ENCODE measurements at regions not wholly inside any gene's neighbourhood (a gene's known extent, or its start where the extent isn't known, plus 50 kb on each side); places are given as distances from the start of the nearest gene placed in this dataset.

DNA sequence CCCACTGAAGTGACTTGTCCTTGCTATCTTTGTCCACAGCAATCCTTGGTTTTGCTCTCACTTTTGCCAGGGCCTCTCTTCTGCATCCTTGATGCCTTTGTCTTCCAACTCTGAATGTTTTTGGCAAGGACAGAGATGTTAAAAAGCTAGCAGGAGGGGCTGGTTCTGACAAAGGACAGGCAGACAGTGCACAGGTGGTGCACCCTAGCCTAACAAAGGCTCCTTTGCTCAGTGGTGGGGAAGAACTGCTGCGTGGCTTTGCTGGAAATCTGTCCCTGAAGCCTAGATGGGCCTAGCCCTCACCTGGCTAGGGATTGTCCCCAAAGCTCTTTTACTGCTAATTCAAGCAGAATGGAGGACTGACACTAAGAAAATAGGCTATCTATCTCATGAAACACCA lies 233.5 kb downstream of the MAN2A1 start:
- Mint-ChIP-seq H3K27ac (no peak overlapping the region), H3K4me3 (ENCODE audit: low read depth) (no peak overlapping the region), H3K9me3 (ENCODE audit: low read depth) (no peaks in the 10 kb centered on the region), H3K4me1 (ENCODE audit: low read depth) (no peaks in the 10 kb centered on the region), H3K27me3 (no peaks in the 10 kb centered on the region), H3K36me3 (ENCODE audit: insufficient read depth) (no peaks in the 10 kb centered on the region)
- no peak for DNase-seq (ENCODE audit: low spot score, unreplicated experiment)
- TF ChIP-seq, protein P1, sequence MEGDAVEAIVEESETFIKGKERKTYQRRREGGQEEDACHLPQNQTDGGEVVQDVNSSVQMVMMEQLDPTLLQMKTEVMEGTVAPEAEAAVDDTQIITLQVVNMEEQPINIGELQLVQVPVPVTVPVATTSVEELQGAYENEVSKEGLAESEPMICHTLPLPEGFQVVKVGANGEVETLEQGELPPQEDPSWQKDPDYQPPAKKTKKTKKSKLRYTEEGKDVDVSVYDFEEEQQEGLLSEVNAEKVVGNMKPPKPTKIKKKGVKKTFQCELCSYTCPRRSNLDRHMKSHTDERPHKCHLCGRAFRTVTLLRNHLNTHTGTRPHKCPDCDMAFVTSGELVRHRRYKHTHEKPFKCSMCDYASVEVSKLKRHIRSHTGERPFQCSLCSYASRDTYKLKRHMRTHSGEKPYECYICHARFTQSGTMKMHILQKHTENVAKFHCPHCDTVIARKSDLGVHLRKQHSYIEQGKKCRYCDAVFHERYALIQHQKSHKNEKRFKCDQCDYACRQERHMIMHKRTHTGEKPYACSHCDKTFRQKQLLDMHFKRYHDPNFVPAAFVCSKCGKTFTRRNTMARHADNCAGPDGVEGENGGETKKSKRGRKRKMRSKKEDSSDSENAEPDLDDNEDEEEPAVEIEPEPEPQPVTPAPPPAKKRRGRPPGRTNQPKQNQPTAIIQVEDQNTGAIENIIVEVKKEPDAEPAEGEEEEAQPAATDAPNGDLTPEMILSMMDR (IDR thresholded peaks at IDR 0.05; ENCODE audit: unreplicated experiment) = no peak

DNA sequence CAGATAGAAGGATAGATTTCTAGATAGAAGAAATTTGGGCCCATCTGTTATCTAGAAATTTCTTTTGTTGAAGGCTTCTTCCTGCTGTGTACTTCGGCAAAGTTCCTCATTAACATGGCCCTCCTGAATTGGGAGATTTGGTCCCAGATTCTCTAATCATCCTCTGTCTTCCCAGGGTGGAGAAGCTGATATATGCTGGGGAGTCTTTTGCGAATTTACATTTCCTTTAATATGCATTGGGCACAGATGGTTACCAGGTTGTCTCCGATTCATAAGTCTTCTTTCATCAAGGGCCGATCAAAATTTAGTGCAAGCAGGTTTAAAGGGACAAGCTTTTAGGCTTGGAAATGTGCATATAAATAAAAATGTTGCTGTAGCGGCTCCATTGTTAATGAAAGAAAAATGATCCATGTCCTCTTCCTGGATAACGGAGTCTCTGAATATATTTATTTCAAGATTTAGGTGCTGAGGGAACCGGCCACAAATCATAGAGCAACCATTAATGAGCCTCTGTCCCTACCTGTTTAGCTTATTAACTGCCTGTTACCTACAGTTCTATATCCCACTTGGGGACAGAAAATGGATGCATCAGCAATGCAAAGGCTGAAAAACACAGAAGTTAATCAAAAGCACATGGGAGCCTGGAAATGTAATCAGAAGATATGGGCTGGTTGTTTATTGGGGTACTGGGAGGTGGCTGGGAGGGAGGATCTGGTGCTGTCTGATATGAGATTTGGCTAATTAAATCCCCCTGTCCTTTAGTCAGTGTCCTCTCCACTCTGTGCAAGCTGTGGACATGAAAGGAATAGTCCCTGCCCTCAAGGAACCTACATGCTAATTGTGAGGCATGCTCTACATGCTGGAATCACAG lies 234.7 kb downstream of the MAN2A1 start:
- Mint-ChIP-seq H3K27ac (no peak overlapping the region), H3K27me3 (no peaks in the 10 kb centered on the region), H3K36me3 (ENCODE audit: insufficient read depth) (no peaks in the 10 kb centered on the region), H3K4me1 (ENCODE audit: low read depth) (no peaks in the 10 kb centered on the region), H3K4me3 (ENCODE audit: low read depth) (no peak overlapping the region), H3K9me3 (ENCODE audit: low read depth) (no peaks in the 10 kb centered on the region)
- no peak for DNase-seq (ENCODE audit: low spot score, unreplicated experiment)
- TF ChIP-seq, protein P1 (IDR thresholded peaks at IDR 0.05; ENCODE audit: unreplicated experiment) = no peak

DNA sequence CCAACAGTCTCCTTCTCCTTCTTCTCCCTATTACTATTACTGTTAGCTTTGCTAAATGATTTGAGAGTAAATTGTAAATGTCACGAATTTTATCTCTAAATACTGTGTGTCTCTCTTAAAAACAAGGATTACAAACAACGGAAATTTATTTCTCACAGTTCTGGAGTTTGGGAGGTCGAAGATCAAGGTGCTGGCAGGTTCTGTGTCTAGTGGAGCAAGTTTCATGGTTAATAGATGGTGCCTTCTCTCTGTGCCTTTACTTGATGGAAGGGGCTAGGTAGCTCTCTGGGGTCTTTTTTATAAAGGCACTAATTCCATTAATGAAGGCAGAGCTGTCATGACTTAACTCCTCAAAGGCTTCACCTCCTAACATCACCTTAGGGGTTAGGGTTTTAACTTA lies 237.9 kb downstream of the MAN2A1 start:
- TF ChIP-seq, protein P1 (IDR thresholded peaks at IDR 0.05; ENCODE audit: unreplicated experiment) = no peak
- Mint-ChIP-seq H3K27me3 (no peaks in the 10 kb centered on the region), H3K27ac (no peak overlapping the region), H3K4me1 (ENCODE audit: low read depth) (no peaks in the 10 kb centered on the region), H3K36me3 (ENCODE audit: insufficient read depth) (no peaks in the 10 kb centered on the region), H3K4me3 (ENCODE audit: low read depth) (no peak overlapping the region), H3K9me3 (ENCODE audit: low read depth) (no peaks in the 10 kb centered on the region)
- DNase-seq (ENCODE audit: low spot score, unreplicated experiment) = no peak

DNA sequence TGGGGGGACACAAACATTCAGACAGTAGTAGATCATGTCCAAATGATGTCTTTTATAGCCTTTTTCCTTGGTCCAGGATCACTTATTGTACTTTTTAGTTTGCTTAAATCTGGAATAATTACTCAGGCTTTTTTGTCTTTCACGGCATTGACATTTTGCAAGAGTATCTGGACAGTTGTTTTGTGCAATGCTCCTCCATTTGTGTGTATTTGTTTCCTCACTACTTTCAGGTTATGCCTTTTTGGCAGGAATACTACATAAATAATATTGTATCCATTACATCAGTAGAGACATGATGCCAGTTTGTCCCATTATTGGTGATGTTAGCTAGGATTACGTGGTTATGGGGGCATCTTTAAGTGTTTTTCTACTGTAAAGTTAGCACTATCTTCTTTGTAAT lies 238.3 kb downstream of the MAN2A1 start:
- Mint-ChIP-seq H3K9me3 (ENCODE audit: low read depth) (no peaks in the 10 kb centered on the region), H3K4me3 (ENCODE audit: low read depth) (no peak overlapping the region), H3K36me3 (ENCODE audit: insufficient read depth) (no peaks in the 10 kb centered on the region), H3K27me3 (no peaks in the 10 kb centered on the region), H3K27ac (no peak overlapping the region), H3K4me1 (ENCODE audit: low read depth) (no peaks in the 10 kb centered on the region)
- TF ChIP-seq, protein P1 (IDR thresholded peaks at IDR 0.05; ENCODE audit: unreplicated experiment) = no peak
- no peak for DNase-seq (ENCODE audit: low spot score, unreplicated experiment)

DNA sequence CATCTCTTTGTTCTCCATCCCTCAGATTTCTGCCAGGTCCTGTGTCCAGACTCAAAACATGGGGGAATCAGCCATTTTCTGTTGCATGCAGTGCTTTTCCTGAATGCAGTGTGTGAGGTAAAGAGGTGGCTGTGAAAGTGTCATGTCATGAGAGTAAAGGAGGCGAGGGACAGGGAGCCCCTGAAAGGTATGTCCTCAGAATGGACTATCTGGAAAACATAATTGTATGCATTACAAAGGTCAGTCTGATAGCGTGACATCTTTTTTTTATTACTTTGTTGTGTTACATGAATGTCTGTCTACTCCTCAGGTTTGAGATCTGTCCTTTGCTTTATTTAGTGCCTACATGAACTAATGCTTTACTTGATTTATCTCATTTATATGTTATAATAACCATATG lies 239.1 kb downstream of the MAN2A1 start:
- Mint-ChIP-seq H3K27me3 (no peaks in the 10 kb centered on the region), H3K27ac (no peak overlapping the region), H3K36me3 (ENCODE audit: insufficient read depth) (no peaks in the 10 kb centered on the region), H3K4me1 (ENCODE audit: low read depth) (no peaks in the 10 kb centered on the region), H3K4me3 (ENCODE audit: low read depth) (no peak overlapping the region), H3K9me3 (ENCODE audit: low read depth) (no peaks in the 10 kb centered on the region)
- DNase-seq (ENCODE audit: low spot score, unreplicated experiment) = no peak
- TF ChIP-seq, protein P1 (IDR thresholded peaks at IDR 0.05; ENCODE audit: unreplicated experiment) = no peak
